Keratinocyte (primary cell): ENCODE measurements at regions not wholly inside any gene's neighbourhood (a gene's known extent, or its start where the extent isn't known, plus 50 kb on each side); places are given as distances from the start of the nearest gene placed in this dataset.

ENCODE experiments used
- CTCF ChIP-seq, 3 experiments: IDR thresholded peaks in 1 of 3; conservative IDR thresholded peaks in 1 of 3; optimal IDR thresholded peaks in 1 of 3; 2 replicates in 2 of 3; 3 replicates in 1 of 3; pipeline versions ENCODE3 to v1.5.1; 2011; ENCODE audit warnings: low read length in 3 of 3, mild to moderate bottlenecking in 3 of 3, moderate library complexity in 2 of 3, control low read depth in 1 of 3, inconsistent platforms in 1 of 3; ENCODE audit not compliant: insufficient read depth in 2 of 3; ENCODE audit errors: extremely low read depth in 1 of 3
- EZH2 ChIP-seq: IDR thresholded peaks from one replicate; pipeline ENCODE4 v1.6.1; 2012; ENCODE audit warnings: inconsistent platforms, mild to moderate bottlenecking, low read length, moderate library complexity

GRCh38 chr17:16888413-16889087, 83.4 kb downstream of the TNFRSF13B start:
- TF ChIP-seq CTCF (optimal IDR thresholded peaks at IDR 0.05 in 1 of 3, IDR thresholded peaks at IDR 0.05 in 1 of 3, conservative IDR thresholded peaks at IDR 0.05 in 1 of 3; ENCODE audit: extremely low read depth in 1 of 3, insufficient read depth in 2 of 3, low read length in 3 of 3) (no peak), EZH2 (no peak)
